CD14-positive monocyte (primary cell): ENCODE measurements at regions not wholly inside any gene's neighbourhood (a gene's known extent, or its start where the extent isn't known, plus 50 kb on each side); places are given as distances from the start of the nearest gene placed in this dataset.

Source experiments
- DNase-seq, 3 donors: peaks; one replicate each; pipeline ENCODE4 v3.0.0-alpha.2; 2011 to 2022
- H2AFZ ChIP-seq: 2 replicates; pipeline ENCODE4 v1.6.0; 2012; ENCODE audit warnings: mild to moderate bottlenecking, low read depth, low read length, inconsistent platforms; ENCODE audit not compliant: insufficient read depth, poor library complexity, severe bottlenecking
- H3K27ac ChIP-seq, 2 donors: 1 replicate in 1 of 2; 2 replicates in 1 of 2; pipeline ENCODE4 v1.5.1; 2012 to 2013; ENCODE audit warnings: low read length in 2 of 2, control low read depth in 1 of 2, inconsistent platforms in 1 of 2, low read depth in 1 of 2, mild to moderate bottlenecking in 1 of 2
- H3K27me3 ChIP-seq, 2 donors: one replicate each; pipeline versions ENCODE4 v1.6.0 to v1.6.1; 2011 to 2013; ENCODE audit warnings: low read length in 2 of 2; ENCODE audit not compliant: control insufficient read depth in 2 of 2, insufficient read depth in 2 of 2
- H3K36me3 ChIP-seq, 2 donors: replicated peaks in 1 of 2; 1 replicate in 1 of 2; 2 replicates in 1 of 2; pipeline versions ENCODE4 v1.5.1 to v1.6.1; 2012 to 2013; ENCODE audit warnings: low read length in 2 of 2, control low read depth in 1 of 2, inconsistent platforms in 1 of 2, mild to moderate bottlenecking in 1 of 2; ENCODE audit not compliant: insufficient read depth in 2 of 2, control insufficient read depth in 1 of 2
- H3K4me1 ChIP-seq, 2 donors: 1 replicate in 1 of 2; 2 replicates in 1 of 2; pipeline versions ENCODE4 v1.5.1 to v1.6.1; 2012 to 2013; ENCODE audit warnings: low read length in 2 of 2, control low read depth in 1 of 2, inconsistent platforms in 1 of 2, mild to moderate bottlenecking in 1 of 2, moderate library complexity in 1 of 2; ENCODE audit not compliant: insufficient read depth in 2 of 2, control insufficient read depth in 1 of 2
- H3K4me2 ChIP-seq: replicated peaks from 2 replicates; pipeline ENCODE3; 2012; ENCODE audit warnings: low read length, moderate library complexity, mild to moderate bottlenecking; ENCODE audit not compliant: poor library complexity, severe bottlenecking; ENCODE audit errors: extremely low read depth
- H3K4me3 ChIP-seq, 3 experiments: fragments of 200-600 bp in 1 of 3; sonication (generic) in 1 of 3; replicated peaks in 1 of 3; 1 replicate in 2 of 3; 2 replicates in 1 of 3; pipeline ENCODE4 v1.5.1; 2011 to 2013; ENCODE audit warnings: low read length in 3 of 3, mild to moderate bottlenecking in 3 of 3, control low read depth in 2 of 3, low read depth in 2 of 3, inconsistent platforms in 1 of 3, moderate library complexity in 1 of 3
- H3K79me2 ChIP-seq: 2 replicates; pipeline ENCODE4 v1.6.0; 2012; ENCODE audit warnings: mild to moderate bottlenecking, control low read depth, inconsistent platforms, low read length, moderate library complexity; ENCODE audit not compliant: insufficient read depth
- H3K9ac ChIP-seq: 2 replicates; pipeline ENCODE4 v1.6.0; 2017; ENCODE audit warnings: low read length, mild to moderate bottlenecking; ENCODE audit not compliant: insufficient read depth, poor library complexity, severe bottlenecking
- H3K9me3 ChIP-seq, 2 donors: replicated peaks in 1 of 2; 1 replicate in 1 of 2; 2 replicates in 1 of 2; pipeline versions ENCODE4 v1.5.1 to v1.6.1; 2012 to 2013; ENCODE audit warnings: low read length in 2 of 2, control low read depth in 1 of 2; ENCODE audit not compliant: control insufficient read depth in 1 of 2, insufficient read depth in 1 of 2
- H4K20me1 ChIP-seq: 2 replicates; pipeline ENCODE4 v1.6.0; 2012; ENCODE audit warnings: mild to moderate bottlenecking, low read length, control low read depth, moderate library complexity; ENCODE audit not compliant: insufficient read depth
- H3K27ac Mint-ChIP-seq, 7 donors: one replicate each; pipeline ENCODE4 v1.8.0; 2020; ENCODE audit warnings: mild to moderate bottlenecking in 7 of 7, mixed read lengths in 7 of 7, moderate library complexity in 6 of 7, inconsistent platforms in 2 of 7
- H3K27me3 Mint-ChIP-seq, 3 donors: one replicate each; pipeline ENCODE4 v1.8.0; 2021 to 2022; ENCODE audit warnings: low read depth in 3 of 3, mild to moderate bottlenecking in 3 of 3, mixed read lengths in 3 of 3, moderate library complexity in 3 of 3, inconsistent platforms in 1 of 3
- H3K36me3 Mint-ChIP-seq, 2 donors: one replicate each; pipeline ENCODE4 v1.8.0; 2020; ENCODE audit warnings: mixed read lengths in 2 of 2, inconsistent platforms in 1 of 2, mild to moderate bottlenecking in 1 of 2
- H3K4me1 Mint-ChIP-seq: one replicate; pipeline ENCODE4 v1.8.0; 2020; ENCODE audit warnings: mild to moderate bottlenecking, mixed read lengths
- H3K4me3 Mint-ChIP-seq, 2 donors: one replicate each; pipeline ENCODE4 v1.8.0; 2020; ENCODE audit warnings: mild to moderate bottlenecking in 2 of 2, mixed read lengths in 2 of 2, moderate library complexity in 1 of 2
- H3K9me3 Mint-ChIP-seq, 7 donors: one replicate each; pipeline ENCODE4 v1.8.0; 2020 to 2022; ENCODE audit warnings: mixed read lengths in 7 of 7, mild to moderate bottlenecking in 6 of 7, moderate library complexity in 6 of 7, inconsistent platforms in 2 of 7
- CTCF ChIP-seq: fragments of 200-600 bp; IDR thresholded peaks from one replicate; pipeline ENCODE4 v1.8.0; 2022; ENCODE audit warnings: antibody characterized with exemption, mild to moderate bottlenecking
- WGBS: methylation state at CpG from one replicate; pipeline ENCODE4 v1.1.5; 2013; ENCODE audit warnings: missing lambda C conversion rate; ENCODE audit not compliant: insufficient coverage; 5-methylcytosine and 5-hydroxymethylcytosine counted together
- intact Hi-C, 2 donors: fragments of 100-400 bp; cut with micrococcal nuclease; formaldehyde crosslinking; loops; one replicate each; pipeline versions ENCODE4 v1.15.0 to v1.15.1; 2023

- DNase-seq: no peak
- H3K36me3 ChIP-seq: no peaks in the 10 kb centered on the region
- intact Hi-C loops: no loop called here
- TF ChIP-seq CTCF: no peak
- WGBS: 65% methylated on average over 2 of the region's 3 CpGs
- H3K4me1 ChIP-seq: no peaks in the 10 kb centered on the region
- H3K79me2 ChIP-seq: no peaks in the 10 kb centered on the region
- Mint-ChIP-seq H3K4me1 (no peaks in the 10 kb centered on the region), H3K4me3 (no peak overlapping the region), H3K27me3 (no peaks in the 10 kb centered on the region), H3K27ac (no peak overlapping the region), H3K36me3 (no peaks in the 10 kb centered on the region), H3K9me3 (peaks cover 0 to 9% (median 2%) of the 10 kb centered on the region in 7 donors)
- no peak overlapping the region for H3K4me2 ChIP-seq
- no peak overlapping the region for H3K27ac ChIP-seq
- H3K9me3 ChIP-seq: no peaks in the 10 kb centered on the region
- no peak overlapping the region for H3K9ac ChIP-seq
- H3K27me3 ChIP-seq: no peaks in the 10 kb centered on the region
- H2AFZ ChIP-seq: no peak overlapping the region
- H3K4me3 ChIP-seq: no peak overlapping the region
- H4K20me1 ChIP-seq: no peaks in the 10 kb centered on the region
Measured at GRCh38 chr2:149924549-149925213, 337.1 kb upstream of the MMADHC start.

GRCh38 chr2:149924028-149924427, 336.5 kb upstream of the MMADHC start:
- Histone ChIP-seq H3K27ac (no peak overlapping the region), H3K36me3 (no peaks in the 10 kb centered on the region), H3K4me1 (no peaks in the 10 kb centered on the region), H3K27me3 (no peaks in the 10 kb centered on the region), H3K4me3 (no peak overlapping the region), H3K9ac (no peak overlapping the region), H3K79me2 (no peaks in the 10 kb centered on the region), H2AFZ (no peak overlapping the region), H3K4me2 (no peak overlapping the region), H3K9me3 (no peaks in the 10 kb centered on the region), H4K20me1 (no peaks in the 10 kb centered on the region)
- DNase-seq: no peak
- Mint-ChIP-seq H3K9me3 (peaks cover 0 to 9% (median 2%) of the 10 kb centered on the region in 7 donors), H3K36me3 (no peaks in the 10 kb centered on the region), H3K27ac (no peak overlapping the region), H3K4me3 (no peak overlapping the region), H3K4me1 (no peaks in the 10 kb centered on the region), H3K27me3 (no peaks in the 10 kb centered on the region)
- no CpG with 5 or more reads among the region's 3 CpGs for WGBS
- intact Hi-C loops: no loop called here
- no peak for TF ChIP-seq CTCF
